HFF-Myc (cell line): ENCODE measurements at regions not wholly inside any gene's neighbourhood (a gene's known extent, or its start where the extent isn't known, plus 50 kb on each side); places are given as distances from the start of the nearest gene placed in this dataset.

Experiments
- DNase-seq: peaks from one replicate; pipeline ENCODE4 v3.0.0-alpha.2; 2011; ENCODE audit warnings: low read depth; ENCODE audit errors: extremely low read depth
- H3K4me3 ChIP-seq: replicated peaks from 2 replicates; pipeline ENCODE4 v1.5.1; 2011; ENCODE audit warnings: low read depth, mild to moderate bottlenecking, control low read depth, low read length
- TF ChIP-seq, protein P1 (sequence below): IDR thresholded peaks from 2 replicates; pipeline ENCODE4 v1.5.1; 2012; ENCODE audit warnings: mild to moderate bottlenecking, low read depth, low read length, control low read depth; ENCODE audit errors: missing control alignments

DNA sequence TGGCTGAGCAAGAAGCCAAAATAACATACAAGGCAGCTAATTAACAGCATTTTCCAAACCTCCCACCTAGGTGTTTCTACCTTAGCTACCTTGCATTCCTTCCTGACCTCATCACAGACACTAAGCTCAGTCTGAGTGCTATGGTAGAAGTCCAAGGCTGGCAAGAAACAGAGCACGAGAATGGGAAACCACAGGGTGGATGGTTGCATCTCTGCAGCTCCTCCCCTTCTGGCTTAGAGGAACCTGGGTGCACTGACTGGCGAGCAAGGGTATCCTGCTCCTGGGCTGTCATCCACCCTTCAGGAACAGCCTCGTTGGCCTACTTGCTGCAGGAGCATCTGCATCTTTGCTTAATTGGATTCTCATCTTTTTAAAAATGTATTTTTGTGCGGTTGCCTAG is 73.1 kb upstream of the KIRREL3 start:
- no peak overlapping the region for H3K4me3 ChIP-seq
- TF ChIP-seq, protein P1, sequence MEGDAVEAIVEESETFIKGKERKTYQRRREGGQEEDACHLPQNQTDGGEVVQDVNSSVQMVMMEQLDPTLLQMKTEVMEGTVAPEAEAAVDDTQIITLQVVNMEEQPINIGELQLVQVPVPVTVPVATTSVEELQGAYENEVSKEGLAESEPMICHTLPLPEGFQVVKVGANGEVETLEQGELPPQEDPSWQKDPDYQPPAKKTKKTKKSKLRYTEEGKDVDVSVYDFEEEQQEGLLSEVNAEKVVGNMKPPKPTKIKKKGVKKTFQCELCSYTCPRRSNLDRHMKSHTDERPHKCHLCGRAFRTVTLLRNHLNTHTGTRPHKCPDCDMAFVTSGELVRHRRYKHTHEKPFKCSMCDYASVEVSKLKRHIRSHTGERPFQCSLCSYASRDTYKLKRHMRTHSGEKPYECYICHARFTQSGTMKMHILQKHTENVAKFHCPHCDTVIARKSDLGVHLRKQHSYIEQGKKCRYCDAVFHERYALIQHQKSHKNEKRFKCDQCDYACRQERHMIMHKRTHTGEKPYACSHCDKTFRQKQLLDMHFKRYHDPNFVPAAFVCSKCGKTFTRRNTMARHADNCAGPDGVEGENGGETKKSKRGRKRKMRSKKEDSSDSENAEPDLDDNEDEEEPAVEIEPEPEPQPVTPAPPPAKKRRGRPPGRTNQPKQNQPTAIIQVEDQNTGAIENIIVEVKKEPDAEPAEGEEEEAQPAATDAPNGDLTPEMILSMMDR = no peak
- no peak for DNase-seq

DNA sequence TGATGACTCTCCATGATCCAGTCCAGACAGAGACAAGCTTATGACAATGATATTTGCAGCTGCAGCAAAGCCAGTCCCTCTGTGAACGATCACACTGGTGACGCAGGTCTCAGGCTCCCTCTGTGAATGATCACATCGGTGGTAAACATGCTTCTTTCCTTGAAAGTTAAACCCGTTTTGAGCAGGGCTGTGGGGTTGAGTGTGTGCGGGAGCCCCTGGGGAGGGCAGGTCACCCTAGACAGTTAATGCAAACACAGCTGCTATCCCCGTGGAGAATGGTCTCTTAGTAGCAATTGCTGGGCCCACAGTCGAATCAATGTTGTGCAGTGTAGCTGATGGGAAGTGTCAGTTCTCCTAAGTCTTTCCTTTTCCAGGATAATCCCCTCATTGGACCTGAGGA is 71.0 kb upstream of the KIRREL3 start:
- no peak for DNase-seq
- no peak overlapping the region for H3K4me3 ChIP-seq
- TF ChIP-seq, protein P1 = no peak

DNA sequence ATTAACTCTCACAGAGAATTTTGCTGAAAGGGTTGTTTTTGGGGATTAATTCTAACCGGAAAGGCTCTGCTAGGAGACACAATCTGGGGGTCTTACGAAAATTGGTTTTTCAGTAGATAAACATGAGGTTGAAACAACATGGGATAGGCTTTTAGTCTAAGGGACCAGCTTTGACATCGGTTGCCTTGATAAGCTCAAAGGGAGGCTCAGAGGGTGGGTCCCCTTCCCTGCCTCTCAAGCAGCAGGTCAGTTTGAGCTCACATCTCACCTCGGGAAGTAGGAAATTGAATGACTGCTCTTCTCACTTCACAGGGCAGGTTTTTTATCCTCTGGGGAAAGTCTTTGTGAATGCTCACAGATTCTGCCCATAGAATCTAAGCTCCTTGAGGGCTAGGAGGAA is 70.2 kb upstream of the KIRREL3 start:
- no peak overlapping the region for H3K4me3 ChIP-seq
- DNase-seq = no peak
- TF ChIP-seq, protein P1 = no peak

DNA sequence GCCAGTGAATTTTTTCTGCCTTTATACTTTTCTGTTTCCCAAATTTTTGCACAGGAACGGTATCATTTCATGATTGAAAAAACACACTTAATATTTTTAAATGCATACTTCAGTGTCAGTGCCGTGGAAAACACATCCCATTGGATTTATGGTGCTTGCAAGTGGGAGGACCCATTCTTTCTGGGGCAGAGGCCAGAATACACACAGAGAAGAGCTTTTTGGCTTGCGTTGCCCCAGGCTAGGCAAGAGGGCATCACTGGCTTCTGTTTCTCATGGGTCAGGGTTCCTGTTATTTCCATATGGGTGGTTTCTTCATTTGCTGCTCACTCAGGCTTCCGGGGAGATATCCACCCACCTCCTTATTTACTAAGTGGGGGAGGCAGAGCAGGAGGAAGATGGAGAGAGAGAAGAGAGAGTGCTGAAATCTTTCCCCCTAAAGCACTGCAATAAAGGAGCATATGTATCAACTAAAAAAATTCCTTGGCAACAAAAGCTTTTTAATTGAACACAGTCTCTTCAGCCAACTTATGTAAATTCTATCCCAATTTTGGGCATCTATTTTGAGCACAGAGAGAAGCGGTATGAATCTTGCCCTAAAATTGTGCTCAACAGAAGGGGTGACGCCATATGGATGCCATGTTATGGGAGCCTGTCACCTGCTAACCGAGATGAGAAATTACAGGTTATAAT is 66.0 kb upstream of the KIRREL3 start:
- TF ChIP-seq, protein P1 = no peak
- no peak for DNase-seq
- no peak overlapping the region for H3K4me3 ChIP-seq

DNA sequence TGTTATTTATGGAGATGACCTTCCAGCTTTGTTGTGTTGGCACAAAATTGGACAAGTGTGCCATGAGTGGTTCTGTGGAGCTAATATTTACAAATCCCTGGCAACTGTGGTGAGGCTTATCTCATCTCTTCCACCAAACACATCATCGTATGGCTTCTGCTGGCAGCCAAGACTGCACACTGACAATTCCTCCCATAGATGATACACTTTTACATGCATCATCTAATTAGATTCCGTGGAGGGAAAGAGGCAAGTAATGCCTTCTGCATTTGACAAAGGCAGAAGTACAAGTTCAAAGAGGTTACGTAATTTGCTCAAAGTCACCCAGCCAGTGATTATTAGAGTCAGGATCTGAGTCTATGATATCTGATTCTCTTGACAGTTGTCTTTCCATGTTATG is 62.7 kb upstream of the KIRREL3 start:
- DNase-seq = no peak
- H3K4me3 ChIP-seq = no peak overlapping the region
- TF ChIP-seq, protein P1 = no peak

DNA sequence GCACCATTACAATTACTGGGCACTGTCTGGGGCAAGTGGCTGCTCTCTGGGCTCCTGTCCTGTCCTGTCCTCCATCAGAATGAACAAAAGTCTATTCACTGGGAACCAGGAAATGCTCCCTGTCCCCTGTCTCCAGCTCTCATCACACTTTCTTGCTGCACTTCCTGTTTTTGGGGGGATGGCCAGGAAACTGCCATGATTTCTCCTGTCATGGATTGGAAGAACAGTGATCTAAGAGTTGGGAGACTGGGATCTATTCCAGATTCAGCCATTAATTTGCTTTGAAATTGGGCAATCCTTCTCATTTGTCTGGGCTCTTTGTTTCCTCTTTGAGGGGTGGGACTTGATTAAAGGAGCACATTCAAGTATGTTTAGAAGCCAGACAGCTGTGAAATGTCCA is 61.4 kb upstream of the KIRREL3 start:
- TF ChIP-seq, protein P1 = no peak
- H3K4me3 ChIP-seq = no peak overlapping the region

DNA sequence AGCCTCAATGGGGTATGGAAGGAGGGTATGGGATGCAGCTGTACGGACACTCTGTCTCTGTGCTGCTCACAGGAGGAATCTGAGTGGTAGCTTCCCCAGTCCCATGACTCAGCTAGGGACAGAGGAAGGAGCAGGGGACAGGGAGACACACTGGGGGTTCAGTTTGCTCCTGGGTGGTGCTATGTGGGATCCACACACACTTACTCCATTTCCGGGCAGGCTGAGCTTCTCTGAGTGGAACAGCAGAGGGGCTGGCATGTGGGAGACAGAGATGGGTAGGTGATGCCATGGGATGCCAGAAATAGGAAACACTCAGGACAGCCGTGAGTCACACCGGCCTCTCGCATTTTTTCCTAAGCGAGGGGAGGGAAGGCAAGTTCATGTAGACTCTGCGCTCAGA is 59.2 kb upstream of the KIRREL3 start:
- no peak for DNase-seq
- no peak overlapping the region for H3K4me3 ChIP-seq
- TF ChIP-seq, protein P1 = no peak

More for the DNA sequence above, 61.4 kb upstream of the KIRREL3 start:
- no peak for DNase-seq
